Loucy (cell line): ENCODE measurements at regions not wholly inside any gene's neighbourhood (a gene's known extent, or its start where the extent isn't known, plus 50 kb on each side); places are given as distances from the start of the nearest gene placed in this dataset.

Experiments
- H2AFZ ChIP-seq: fragments of 200-600 bp; sonication (generic); 2 replicates; pipeline ENCODE4 v1.6.0; 2016; ENCODE audit warnings: antibody characterized with exemption, mild to moderate bottlenecking, low read length, moderate library complexity
- H3F3A ChIP-seq: fragments of 200-600 bp; 2 replicates; pipeline ENCODE4 v1.6.0; 2016; ENCODE audit warnings: antibody characterized with exemption, low read depth, mild to moderate bottlenecking
- H3K27me3 ChIP-seq: fragments of 200-600 bp; sonication (generic); 2 replicates; pipeline ENCODE4 v1.6.1; 2014; ENCODE audit warnings: low read length, mild to moderate bottlenecking; ENCODE audit not compliant: insufficient read depth, poor library complexity, severe bottlenecking
- H3K36me3 ChIP-seq: fragments of 200-600 bp; sonication (generic); 2 replicates; pipeline ENCODE4 v1.6.1; 2016; ENCODE audit warnings: low read length; ENCODE audit not compliant: insufficient read depth
- H3K4me1 ChIP-seq: fragments of 200-600 bp; sonication (generic); 2 replicates; pipeline ENCODE4 v1.5.1; 2014; ENCODE audit warnings: low read length, mild to moderate bottlenecking; ENCODE audit not compliant: insufficient read depth, poor library complexity, severe bottlenecking
- H3K4me2 ChIP-seq: fragments of 200-600 bp; sonication (generic); 2 replicates; pipeline ENCODE4 v1.6.0; 2014; ENCODE audit warnings: antibody characterized with exemption, low read length, low read depth, mild to moderate bottlenecking; ENCODE audit not compliant: poor library complexity, severe bottlenecking
- H3K4me3 ChIP-seq: fragments of 200-600 bp; sonication (generic); 2 replicates; pipeline ENCODE4 v1.5.1; 2014; ENCODE audit warnings: low read length, mild to moderate bottlenecking, mixed read lengths; ENCODE audit not compliant: poor library complexity, severe bottlenecking
- H3K79me2 ChIP-seq: fragments of 200-600 bp; sonication (generic); 2 replicates; pipeline ENCODE4 v1.6.1; 2014; ENCODE audit warnings: low read length; ENCODE audit not compliant: insufficient read depth
- H3K9ac ChIP-seq: fragments of 200-600 bp; sonication (generic); 2 replicates; pipeline ENCODE4 v1.6.0; 2014; ENCODE audit warnings: mild to moderate bottlenecking, low read depth, low read length, moderate library complexity; ENCODE audit not compliant: poor library complexity, severe bottlenecking
- H3K9me2 ChIP-seq: fragments of 200-600 bp; sonication (generic); replicated peaks from 2 replicates; pipeline ENCODE4 v1.6.1; 2016; ENCODE audit warnings: low read depth, low read length, mixed read lengths
- H3K9me3 ChIP-seq: fragments of 200-600 bp; sonication (generic); 2 replicates; pipeline ENCODE4 v1.6.1; 2014; ENCODE audit warnings: mild to moderate bottlenecking, antibody characterized with exemption, low read length, low read depth; ENCODE audit not compliant: insufficient read depth
- H4K20me1 ChIP-seq: fragments of 200-600 bp; sonication (generic); 2 replicates; pipeline ENCODE4 v1.6.0; 2014; ENCODE audit warnings: antibody characterized with exemption, low read length, mild to moderate bottlenecking; ENCODE audit not compliant: insufficient read depth, poor library complexity, severe bottlenecking
- CTCF ChIP-seq: fragments of 200-600 bp; sonication (generic); conservative IDR thresholded peaks from 2 replicates; pipeline ENCODE4 v1.5.1; 2014; ENCODE audit warnings: mild to moderate bottlenecking, antibody characterized with exemption, low read length
- EZH2phosphoT487 ChIP-seq: fragments of 200-600 bp; IDR thresholded peaks from 2 replicates; pipeline ENCODE4 v1.6.1; 2018; ENCODE audit warnings: antibody characterized with exemption, mild to moderate bottlenecking, moderate library complexity, borderline replicate concordance

DNA sequence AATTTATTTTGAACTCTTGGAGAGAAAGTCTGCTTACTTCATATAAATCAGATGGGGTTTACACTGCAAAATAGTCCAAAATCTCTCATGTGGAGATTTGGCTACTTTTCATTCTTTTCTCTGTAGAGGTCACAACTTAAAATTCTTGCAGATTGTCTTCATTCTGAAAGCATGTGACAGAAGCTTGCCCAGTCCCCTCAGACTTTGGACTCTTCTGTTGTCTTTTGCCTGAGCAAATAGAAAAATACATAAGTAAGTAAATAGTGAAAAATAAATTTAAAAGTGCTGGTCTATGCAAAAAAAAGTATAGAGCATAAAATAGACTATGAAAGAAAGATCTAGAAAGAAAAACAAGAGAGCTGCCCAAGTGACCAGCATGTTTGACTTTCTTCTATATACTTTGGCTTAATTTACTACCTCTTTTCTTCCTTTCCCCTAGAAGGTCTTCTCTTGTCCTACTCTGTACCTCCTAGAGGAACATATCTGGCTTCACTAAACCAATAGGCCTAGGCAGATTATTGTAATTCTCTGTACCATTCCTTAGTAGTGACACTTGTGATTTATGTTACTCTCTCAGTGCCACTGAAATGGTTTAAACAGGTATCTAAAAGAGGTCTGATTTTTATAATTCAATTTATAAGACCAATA, 260.9 kb downstream of the TENT5A start:
- H3K9me2 ChIP-seq = no peaks in the 10 kb centered on the region
- no peaks in the 10 kb centered on the region for H4K20me1 ChIP-seq
- H3K4me2 ChIP-seq = no peak overlapping the region
- H3K4me3 ChIP-seq = no peak overlapping the region
- no peaks in the 10 kb centered on the region for H3K9me3 ChIP-seq
- H3K4me1 ChIP-seq = peaks cover 1% of the 10 kb centered on the region
- H3K36me3 ChIP-seq = no peaks in the 10 kb centered on the region
- no peak for TF ChIP-seq EZH2phosphoT487
- H3F3A ChIP-seq = no peaks in the 10 kb centered on the region
- no peaks in the 10 kb centered on the region for H3K79me2 ChIP-seq
- no peak overlapping the region for H3K9ac ChIP-seq
- H2AFZ ChIP-seq = no peak overlapping the region
- H3K27me3 ChIP-seq = no peaks in the 10 kb centered on the region

- H3K4me3 ChIP-seq = no peak overlapping the region
- no peaks in the 10 kb centered on the region for H3F3A ChIP-seq
- H3K9me2 ChIP-seq = no peaks in the 10 kb centered on the region
- no peaks in the 10 kb centered on the region for H3K9me3 ChIP-seq
- H3K36me3 ChIP-seq = no peaks in the 10 kb centered on the region
- no peak overlapping the region for H2AFZ ChIP-seq
- H3K4me1 ChIP-seq = peaks cover 13% of the 10 kb centered on the region
- no peak overlapping the region for H3K4me2 ChIP-seq
- no peaks in the 10 kb centered on the region for H3K79me2 ChIP-seq
- no peaks in the 10 kb centered on the region for H4K20me1 ChIP-seq
- H3K27me3 ChIP-seq = no peaks in the 10 kb centered on the region
- H3K9ac ChIP-seq = no peak overlapping the region
- TF ChIP-seq CTCF (no peak), EZH2phosphoT487 (no peak)
These were observed 265.0 kb downstream of the TENT5A start for GRCh38 chr6:81487489-81487888.

GRCh38 chr6:81486234-81486633, 266.2 kb downstream of the TENT5A start:
- Histone ChIP-seq H3K4me3 (no peak overlapping the region), H3K9ac (no peak overlapping the region), H3K9me2 (no peaks in the 10 kb centered on the region), H3K36me3 (no peaks in the 10 kb centered on the region), H3K79me2 (no peaks in the 10 kb centered on the region), H3F3A (no peaks in the 10 kb centered on the region), H3K4me2 (peak overlapping the region; percentile 5), H2AFZ (no peak overlapping the region), H3K9me3 (no peaks in the 10 kb centered on the region), H4K20me1 (no peaks in the 10 kb centered on the region), H3K27me3 (no peaks in the 10 kb centered on the region), H3K4me1 (peaks cover 13% of the 10 kb centered on the region)
- TF ChIP-seq CTCF = no peak
- TF ChIP-seq EZH2phosphoT487 = no peak

DNA sequence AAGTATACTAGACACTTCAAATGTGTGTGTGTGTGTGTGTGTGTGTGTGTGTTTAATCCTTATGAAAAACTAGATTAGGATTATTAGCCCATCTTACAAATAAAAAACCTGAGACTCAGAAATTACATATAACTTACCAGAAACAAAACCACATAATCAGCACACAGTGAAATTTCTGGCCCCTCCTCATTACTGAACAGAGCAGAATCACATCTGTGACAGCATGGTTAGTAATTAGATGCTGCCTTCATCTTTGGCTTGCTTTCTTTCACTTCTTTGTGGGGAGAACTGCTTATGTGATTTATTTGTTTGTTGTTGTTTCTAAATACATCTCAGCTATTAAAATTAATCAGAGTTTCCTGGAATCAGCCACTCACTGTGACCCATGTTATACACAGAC, 267.1 kb downstream of the TENT5A start:
- no peak overlapping the region for H3K4me3 ChIP-seq
- peaks cover 13% of the 10 kb centered on the region for H3K4me1 ChIP-seq
- no peak overlapping the region for H3K9ac ChIP-seq
- H3K4me2 ChIP-seq = no peak overlapping the region
- no peak overlapping the region for H2AFZ ChIP-seq
- no peaks in the 10 kb centered on the region for H3K79me2 ChIP-seq
- H3K27me3 ChIP-seq = no peaks in the 10 kb centered on the region
- no peak for TF ChIP-seq CTCF
- TF ChIP-seq EZH2phosphoT487 = no peak
- H3K9me3 ChIP-seq = no peaks in the 10 kb centered on the region
- no peaks in the 10 kb centered on the region for H4K20me1 ChIP-seq
- no peaks in the 10 kb centered on the region for H3F3A ChIP-seq
- no peaks in the 10 kb centered on the region for H3K36me3 ChIP-seq
- H3K9me2 ChIP-seq = no peaks in the 10 kb centered on the region
